ENCODE measurements at regions not wholly inside any gene's neighbourhood (a gene's known extent, or its start where the extent isn't known, plus 50 kb on each side); places are given as distances from the start of the nearest gene placed in this dataset.
A peak's percentile ranks its signal among the peaks of the same experiment; 100 is the strongest.

- no peak overlapping the region for H3K27ac ChIP-seq (ENCODE audit: extremely low read depth, low read depth, low read length)
- ChIA-PET CTCF (no interaction called here), POLR2A (no interaction called here)
- H3K36me3 ChIP-seq (ENCODE audit: control insufficient read depth in 2 of 2, insufficient read depth in 1 of 2, low read length in 2 of 2): no peaks in the 10 kb centered on the region
- H3K9me3 ChIP-seq (ENCODE audit: control insufficient read depth, insufficient read depth, low read depth, low read length): no peaks in the 10 kb centered on the region
- H3K4me1 ChIP-seq (ENCODE audit: control insufficient read depth, insufficient read depth, low read length): no peaks in the 10 kb centered on the region
- no peak overlapping the region for H3K4me3 ChIP-seq (ENCODE audit: low read depth, low read length)
- TF ChIP-seq SP7 (tag by site-specific recombination; IDR thresholded peaks at IDR 0.05): no peak
- TF ChIP-seq ZNF513 (tag by site-specific recombination; IDR thresholded peaks at IDR 0.05): peak; percentile 96
- TF ChIP-seq KLF17 (tag by site-specific recombination; IDR thresholded peaks at IDR 0.05): no peak
- no peak for TF ChIP-seq TCF7L2 (IDR thresholded peaks at IDR 0.05; ENCODE audit: borderline replicate concordance, low read depth, low read length)
- TF ChIP-seq ZNF600 (tag by site-specific recombination; IDR thresholded peaks at IDR 0.05): no peak
- TF ChIP-seq ZNF416 (tag by site-specific recombination; IDR thresholded peaks at IDR 0.05): no peak
- no peak for TF ChIP-seq KLF9 (tag by site-specific recombination; IDR thresholded peaks at IDR 0.05; ENCODE audit: low read depth)
Measured at GRCh38 chr16:79375351-79375750, 225.2 kb downstream of the MAF start.

GRCh38 chr16:79372503-79373184 lies 227.9 kb downstream of the MAF start:
- no peak overlapping the region for H3K4me3 ChIP-seq (ENCODE audit: low read depth, low read length)
- H3K27ac ChIP-seq (ENCODE audit: extremely low read depth, low read depth, low read length): no peak overlapping the region
- POLR2A ChIA-PET: no interaction called here
- no peaks in the 10 kb centered on the region for H3K9me3 ChIP-seq (ENCODE audit: control insufficient read depth, insufficient read depth, low read depth, low read length)
- TF ChIP-seq SETDB1 (IDR thresholded peaks at IDR 0.05; ENCODE audit: insufficient read length, low read length) (no peak), ZNF112 (tag by site-specific recombination; IDR thresholded peaks at IDR 0.05) (no peak), ZNF155 (tag by site-specific recombination; IDR thresholded peaks at IDR 0.05) (no peak), ZIC2 (tag by site-specific recombination; IDR thresholded peaks at IDR 0.05) (peak; percentile 36; the same call in 1 of the 2 replicates)
- CTCF ChIA-PET: interaction anchor here (0.5 kb wide), 1 partner anchor 23 kb away, joined by 4 read pairs; no protein-coding TSS in a partner anchor
- no peaks in the 10 kb centered on the region for H3K4me1 ChIP-seq (ENCODE audit: control insufficient read depth, insufficient read depth, low read length)
- no peaks in the 10 kb centered on the region for H3K36me3 ChIP-seq (ENCODE audit: control insufficient read depth in 2 of 2, insufficient read depth in 1 of 2, low read length in 2 of 2)

GRCh38 chr16:79370736-79371135 lies 229.8 kb downstream of the MAF start:
- TF ChIP-seq ZSCAN23 (tag by site-specific recombination; IDR thresholded peaks at IDR 0.05): no peak
- TF ChIP-seq SETDB1 (IDR thresholded peaks at IDR 0.05; ENCODE audit: insufficient read length, low read length): peak; percentile 13
- Histone ChIP-seq H3K4me3 (ENCODE audit: low read depth, low read length) (no peak overlapping the region), H3K27ac (ENCODE audit: extremely low read depth, low read depth, low read length) (no peak overlapping the region), H3K36me3 (ENCODE audit: control insufficient read depth in 2 of 2, insufficient read depth in 1 of 2, low read length in 2 of 2) (no peaks in the 10 kb centered on the region), H3K4me1 (ENCODE audit: control insufficient read depth, insufficient read depth, low read length) (no peaks in the 10 kb centered on the region), H3K9me3 (ENCODE audit: control insufficient read depth, insufficient read depth, low read depth, low read length) (no peaks in the 10 kb centered on the region)
- ChIA-PET POLR2A (no interaction called here), CTCF (no interaction called here)

- H3K27ac ChIP-seq (ENCODE audit: extremely low read depth, low read depth, low read length): no peak overlapping the region
- no peaks in the 10 kb centered on the region for H3K9me3 ChIP-seq (ENCODE audit: control insufficient read depth, insufficient read depth, low read depth, low read length)
- ChIA-PET POLR2A (no interaction called here), CTCF (no interaction called here)
- no peaks in the 10 kb centered on the region for H3K4me1 ChIP-seq (ENCODE audit: control insufficient read depth, insufficient read depth, low read length)
- H3K4me3 ChIP-seq (ENCODE audit: low read depth, low read length): no peak overlapping the region
- H3K36me3 ChIP-seq (ENCODE audit: control insufficient read depth in 2 of 2, insufficient read depth in 1 of 2, low read length in 2 of 2): no peaks in the 10 kb centered on the region
- no peak for TF ChIP-seq ZNF112 (tag by site-specific recombination; IDR thresholded peaks at IDR 0.05)
- no peak for TF ChIP-seq TRIM28 (IDR thresholded peaks at IDR 0.05; ENCODE audit: borderline replicate concordance, low read length)
- no peak for TF ChIP-seq RBAK (tag by site-specific recombination; IDR thresholded peaks at IDR 0.05)
- TF ChIP-seq, protein P1, sequence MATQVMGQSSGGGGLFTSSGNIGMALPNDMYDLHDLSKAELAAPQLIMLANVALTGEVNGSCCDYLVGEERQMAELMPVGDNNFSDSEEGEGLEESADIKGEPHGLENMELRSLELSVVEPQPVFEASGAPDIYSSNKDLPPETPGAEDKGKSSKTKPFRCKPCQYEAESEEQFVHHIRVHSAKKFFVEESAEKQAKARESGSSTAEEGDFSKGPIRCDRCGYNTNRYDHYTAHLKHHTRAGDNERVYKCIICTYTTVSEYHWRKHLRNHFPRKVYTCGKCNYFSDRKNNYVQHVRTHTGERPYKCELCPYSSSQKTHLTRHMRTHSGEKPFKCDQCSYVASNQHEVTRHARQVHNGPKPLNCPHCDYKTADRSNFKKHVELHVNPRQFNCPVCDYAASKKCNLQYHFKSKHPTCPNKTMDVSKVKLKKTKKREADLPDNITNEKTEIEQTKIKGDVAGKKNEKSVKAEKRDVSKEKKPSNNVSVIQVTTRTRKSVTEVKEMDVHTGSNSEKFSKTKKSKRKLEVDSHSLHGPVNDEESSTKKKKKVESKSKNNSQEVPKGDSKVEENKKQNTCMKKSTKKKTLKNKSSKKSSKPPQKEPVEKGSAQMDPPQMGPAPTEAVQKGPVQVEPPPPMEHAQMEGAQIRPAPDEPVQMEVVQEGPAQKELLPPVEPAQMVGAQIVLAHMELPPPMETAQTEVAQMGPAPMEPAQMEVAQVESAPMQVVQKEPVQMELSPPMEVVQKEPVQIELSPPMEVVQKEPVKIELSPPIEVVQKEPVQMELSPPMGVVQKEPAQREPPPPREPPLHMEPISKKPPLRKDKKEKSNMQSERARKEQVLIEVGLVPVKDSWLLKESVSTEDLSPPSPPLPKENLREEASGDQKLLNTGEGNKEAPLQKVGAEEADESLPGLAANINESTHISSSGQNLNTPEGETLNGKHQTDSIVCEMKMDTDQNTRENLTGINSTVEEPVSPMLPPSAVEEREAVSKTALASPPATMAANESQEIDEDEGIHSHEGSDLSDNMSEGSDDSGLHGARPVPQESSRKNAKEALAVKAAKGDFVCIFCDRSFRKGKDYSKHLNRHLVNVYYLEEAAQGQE (tag by site-specific recombination; IDR thresholded peaks at IDR 0.05): no peak
- no peak for TF ChIP-seq ZSCAN23 (tag by site-specific recombination; IDR thresholded peaks at IDR 0.05)
- TF ChIP-seq GFI1B (tag by site-specific recombination; IDR thresholded peaks at IDR 0.05): no peak
- no peak for TF ChIP-seq ZNF248 (tag by site-specific recombination; IDR thresholded peaks at IDR 0.05)
- TF ChIP-seq, protein P2, sequence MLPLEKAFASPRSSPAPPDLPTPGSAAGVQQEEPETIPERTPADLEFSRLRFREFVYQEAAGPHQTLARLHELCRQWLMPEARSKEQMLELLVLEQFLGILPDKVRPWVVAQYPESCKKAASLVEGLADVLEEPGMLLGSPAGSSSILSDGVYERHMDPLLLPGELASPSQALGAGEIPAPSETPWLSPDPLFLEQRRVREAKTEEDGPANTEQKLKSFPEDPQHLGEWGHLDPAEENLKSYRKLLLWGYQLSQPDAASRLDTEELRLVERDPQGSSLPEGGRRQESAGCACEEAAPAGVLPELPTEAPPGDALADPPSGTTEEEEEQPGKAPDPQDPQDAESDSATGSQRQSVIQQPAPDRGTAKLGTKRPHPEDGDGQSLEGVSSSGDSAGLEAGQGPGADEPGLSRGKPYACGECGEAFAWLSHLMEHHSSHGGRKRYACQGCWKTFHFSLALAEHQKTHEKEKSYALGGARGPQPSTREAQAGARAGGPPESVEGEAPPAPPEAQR (tag by site-specific recombination; IDR thresholded peaks at IDR 0.05): no peak
- no peak for TF ChIP-seq ZNF394 (tag by site-specific recombination; IDR thresholded peaks at IDR 0.05; ENCODE audit: borderline replicate concordance)
- TF ChIP-seq ZNF223 (tag by site-specific recombination; IDR thresholded peaks at IDR 0.05): no peak
- no peak for TF ChIP-seq BCL11B (tag by site-specific recombination; IDR thresholded peaks at IDR 0.05; ENCODE audit: low read depth)
Measured at GRCh38 chr16:79369796-79370195, 230.7 kb downstream of the MAF start.

All from HEK293 (cell line).